ENCODE measurements at regions not wholly inside any gene's neighbourhood (a gene's known extent, or its start where the extent isn't known, plus 50 kb on each side); places are given as distances from the start of the nearest gene placed in this dataset.

GRCh38 chr16:20202747-20203146 is 124.6 kb downstream of the GP2 start:
- H3K36me3 ChIP-seq, result no peaks in the 10 kb centered on the region
- no peak for DNase-seq
- intact Hi-C loops (cut with DNase I), result no loop called here
- no peak overlapping the region for H3K4me3 ChIP-seq
- H3K27ac ChIP-seq, result no peak overlapping the region
- 60 to 74% (median 60%) methylated on average over 3 of the region's 3 CpGs for WGBS, 3 donors
- H3K9me3 ChIP-seq, result no peaks in the 10 kb centered on the region
- no peaks in the 10 kb centered on the region for H3K27me3 ChIP-seq
- no peaks in the 10 kb centered on the region for H3K4me1 ChIP-seq (ENCODE audit: insufficient read depth)
- TF ChIP-seq POLR2A (IDR thresholded peaks at IDR 0.05) (no peak), EP300 (IDR thresholded peaks at IDR 0.05) (no peak), CTCF (IDR thresholded peaks at IDR 0.05) (no peak)

- H3K4me1 ChIP-seq (ENCODE audit: insufficient read depth), result no peaks in the 10 kb centered on the region
- intact Hi-C loops (cut with DNase I), result no loop called here
- DNase-seq, result no peak
- no peaks in the 10 kb centered on the region for H3K27me3 ChIP-seq
- H3K36me3 ChIP-seq, result no peaks in the 10 kb centered on the region
- WGBS, 3 donors, result 16 to 43% (median 19%) methylated on average over 1 of the region's 1 CpG
- TF ChIP-seq POLR2A (IDR thresholded peaks at IDR 0.05), result no peak
- TF ChIP-seq CTCF (IDR thresholded peaks at IDR 0.05), result no peak
- no peak for TF ChIP-seq EP300 (IDR thresholded peaks at IDR 0.05)
- no peaks in the 10 kb centered on the region for H3K9me3 ChIP-seq
- no peak overlapping the region for H3K27ac ChIP-seq
- H3K4me3 ChIP-seq, result no peak overlapping the region
Measured at GRCh38 chr16:20192801-20193200, 119.1 kb upstream of the GPR139 start.

GRCh38 chr16:20191566-20191965 is 117.9 kb upstream of the GPR139 start:
- Histone ChIP-seq H3K4me3 (no peak overlapping the region), H3K36me3 (no peaks in the 10 kb centered on the region), H3K27ac (no peak overlapping the region), H3K4me1 (ENCODE audit: insufficient read depth) (no peaks in the 10 kb centered on the region), H3K9me3 (no peaks in the 10 kb centered on the region), H3K27me3 (no peaks in the 10 kb centered on the region)
- no peak for DNase-seq
- TF ChIP-seq EP300 (IDR thresholded peaks at IDR 0.05) (no peak), POLR2A (IDR thresholded peaks at IDR 0.05) (no peak), CTCF (IDR thresholded peaks at IDR 0.05) (no peak)
- intact Hi-C loops (cut with DNase I), result no loop called here

- no peak for DNase-seq
- no peaks in the 10 kb centered on the region for H3K27me3 ChIP-seq
- WGBS, 3 donors, result 43 to 57% (median 47%) methylated on average over 3 of the region's 3 CpGs
- no peak overlapping the region for H3K4me3 ChIP-seq
- no peak overlapping the region for H3K27ac ChIP-seq
- H3K9me3 ChIP-seq, result no peaks in the 10 kb centered on the region
- H3K36me3 ChIP-seq, result no peaks in the 10 kb centered on the region
- TF ChIP-seq POLR2A (IDR thresholded peaks at IDR 0.05) (no peak), EP300 (IDR thresholded peaks at IDR 0.05) (no peak), CTCF (IDR thresholded peaks at IDR 0.05) (no peak)
- intact Hi-C loops (cut with DNase I), result no loop called here
- no peaks in the 10 kb centered on the region for H3K4me1 ChIP-seq (ENCODE audit: insufficient read depth)
Measured at GRCh38 chr16:20181949-20182348, 108.3 kb upstream of the GPR139 start.

- Histone ChIP-seq H3K27me3 (no peaks in the 10 kb centered on the region), H3K9me3 (no peaks in the 10 kb centered on the region), H3K4me1 (ENCODE audit: insufficient read depth) (no peaks in the 10 kb centered on the region), H3K4me3 (no peak overlapping the region), H3K27ac (no peak overlapping the region), H3K36me3 (no peaks in the 10 kb centered on the region)
- no peak for DNase-seq
- TF ChIP-seq EP300 (IDR thresholded peaks at IDR 0.05) (no peak), CTCF (IDR thresholded peaks at IDR 0.05) (no peak), POLR2A (IDR thresholded peaks at IDR 0.05) (no peak)
- 73 to 85% (median 77%) methylated on average over 4 of the region's 4 CpGs for WGBS, 3 donors
- intact Hi-C loops (cut with DNase I), result no loop called here
Measured at GRCh38 chr16:20181416-20181815, 107.7 kb upstream of the GPR139 start.

All from ovary (tissue), 7 donors.